ENCODE measurements at regions not wholly inside any gene's neighbourhood (a gene's known extent, or its start where the extent isn't known, plus 50 kb on each side); places are given as distances from the start of the nearest gene placed in this dataset.

DNA sequence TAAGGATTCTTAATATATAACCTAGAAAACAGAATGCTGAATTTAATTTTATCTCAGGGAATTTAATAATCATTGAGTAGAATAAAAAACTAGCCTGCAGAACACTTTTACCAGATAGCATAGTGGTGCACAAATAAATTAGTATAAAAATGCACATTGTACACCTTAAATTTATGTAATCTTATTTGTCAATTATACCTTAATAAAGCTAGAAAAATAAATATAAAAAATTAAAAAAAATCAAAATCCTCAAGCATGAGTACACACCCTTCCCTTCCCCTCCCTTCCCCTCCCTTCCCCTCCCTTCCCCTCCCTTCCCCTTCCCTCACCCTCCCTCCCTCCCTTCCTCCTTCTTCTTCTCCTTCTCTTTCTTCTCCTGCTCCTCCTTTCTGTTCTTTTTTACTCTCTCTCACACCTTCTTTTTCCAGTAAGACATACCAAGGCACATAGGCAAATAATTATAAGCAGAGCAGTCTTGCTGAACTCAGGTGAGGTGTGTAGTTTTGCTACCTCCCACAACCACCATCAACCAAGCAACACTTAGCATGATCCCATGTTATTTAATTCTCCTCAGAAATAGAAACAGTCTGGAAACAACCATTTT is 1395.0 kb downstream of the ZPLD1 start:
- Histone ChIP-seq H3K27me3 (no peaks in the 10 kb centered on the region), H3K79me2 (no peaks in the 10 kb centered on the region), H3K9me3 (ENCODE audit: low read depth) (no peaks in the 10 kb centered on the region), H3K4me3 (no peak overlapping the region), H3K36me3 (replicated peaks; ENCODE audit: insufficient read depth, low read depth) (no peaks in the 10 kb centered on the region), H3K27ac (no peak overlapping the region), H3K4me2 (no peak overlapping the region), H3K4me1 (ENCODE audit: insufficient read depth) (no peaks in the 10 kb centered on the region), H2AFZ (no peak overlapping the region), H4K20me1 (ENCODE audit: insufficient read depth, poor library complexity, severe bottlenecking) (no peaks in the 10 kb centered on the region), H3K9me2 (replicated peaks; ENCODE audit: insufficient read depth) (no peaks in the 10 kb centered on the region)
- TF ChIP-seq EZH2phosphoT487 (IDR thresholded peaks at IDR 0.05; ENCODE audit: low read depth, severe bottlenecking, unreplicated experiment), result no peak
- no peak for TF ChIP-seq EZH2 (IDR thresholded peaks at IDR 0.05; ENCODE audit: borderline replicate concordance)
- TF ChIP-seq CTCF (IDR thresholded peaks at IDR 0.05; ENCODE audit: poor library complexity), result no peak
- DNase-seq (ENCODE audit: low spot score), result no peak

GRCh38 chr3:103847081-103848062 is 1412.6 kb downstream of the ZPLD1 start:
- Histone ChIP-seq H3K4me2 (no peak overlapping the region), H3K4me1 (ENCODE audit: insufficient read depth) (no peaks in the 10 kb centered on the region), H3K9me3 (ENCODE audit: low read depth) (no peaks in the 10 kb centered on the region), H3K36me3 (replicated peaks; ENCODE audit: insufficient read depth, low read depth) (no peaks in the 10 kb centered on the region), H3K27ac (no peak overlapping the region), H3K4me3 (no peak overlapping the region), H3K9me2 (replicated peaks; ENCODE audit: insufficient read depth) (no peaks in the 10 kb centered on the region), H4K20me1 (ENCODE audit: insufficient read depth, poor library complexity, severe bottlenecking) (no peaks in the 10 kb centered on the region), H3K79me2 (no peaks in the 10 kb centered on the region), H3K27me3 (no peaks in the 10 kb centered on the region), H2AFZ (no peak overlapping the region)
- WGBS (ENCODE audit: low lambda C conversion rate, missing lambda C conversion rate), result 80% methylated on average over 8 of the region's 8 CpGs
- TF ChIP-seq EZH2 (IDR thresholded peaks at IDR 0.05; ENCODE audit: borderline replicate concordance) (no peak), EZH2phosphoT487 (IDR thresholded peaks at IDR 0.05; ENCODE audit: low read depth, severe bottlenecking, unreplicated experiment) (no peak), CTCF (IDR thresholded peaks at IDR 0.05; ENCODE audit: poor library complexity) (no peak)
- no peak for DNase-seq (ENCODE audit: low spot score)

DNA sequence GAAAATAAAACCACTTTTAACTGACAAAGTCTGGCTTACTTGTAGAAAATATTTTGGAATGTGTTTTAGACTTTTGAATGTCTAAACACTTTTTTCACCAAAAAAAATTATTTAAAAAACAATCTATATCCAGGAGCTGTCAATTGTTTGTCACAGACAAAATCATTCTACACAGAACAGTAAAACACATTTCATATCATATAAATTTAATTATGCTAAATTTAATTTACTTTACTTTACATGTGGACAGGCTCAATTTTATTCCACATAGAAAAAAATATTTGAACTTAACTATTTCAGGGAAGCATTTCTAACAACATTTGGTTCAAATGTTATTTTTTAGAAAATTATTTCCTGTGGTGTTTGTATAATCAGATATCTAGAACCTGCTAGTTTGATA is 1417.0 kb downstream of the ZPLD1 start:
- no peaks in the 10 kb centered on the region for H3K9me2 ChIP-seq (replicated peaks; ENCODE audit: insufficient read depth)
- H3K27me3 ChIP-seq, result no peaks in the 10 kb centered on the region
- H2AFZ ChIP-seq, result no peak overlapping the region
- no peaks in the 10 kb centered on the region for H3K79me2 ChIP-seq
- no peaks in the 10 kb centered on the region for H3K4me1 ChIP-seq (ENCODE audit: insufficient read depth)
- H3K4me2 ChIP-seq, result no peak overlapping the region
- no peaks in the 10 kb centered on the region for H3K9me3 ChIP-seq (ENCODE audit: low read depth)
- TF ChIP-seq EZH2 (IDR thresholded peaks at IDR 0.05; ENCODE audit: borderline replicate concordance) (no peak), CTCF (IDR thresholded peaks at IDR 0.05; ENCODE audit: poor library complexity) (no peak), EZH2phosphoT487 (IDR thresholded peaks at IDR 0.05; ENCODE audit: low read depth, severe bottlenecking, unreplicated experiment) (no peak)
- H3K27ac ChIP-seq, result no peak overlapping the region
- no peaks in the 10 kb centered on the region for H4K20me1 ChIP-seq (ENCODE audit: insufficient read depth, poor library complexity, severe bottlenecking)
- no peak overlapping the region for H3K4me3 ChIP-seq
- no peak for DNase-seq (ENCODE audit: low spot score)
- no peaks in the 10 kb centered on the region for H3K36me3 ChIP-seq (replicated peaks; ENCODE audit: insufficient read depth, low read depth)
